ENCODE measurements at regions not wholly inside any gene's neighbourhood (a gene's known extent, or its start where the extent isn't known, plus 50 kb on each side); places are given as distances from the start of the nearest gene placed in this dataset.

- TF ChIP-seq CTCF (IDR thresholded peaks at IDR 0.05) (no peak), POLR2AphosphoS5 (IDR thresholded peaks at IDR 0.05) (no peak)
Observed at GRCh38 chr7:124635416-124635815, 130.2 kb downstream of the GPR37 start.

All from suprapubic skin (tissue), 3 donors.